ENCODE measurements at regions not wholly inside any gene's neighbourhood (a gene's known extent, or its start where the extent isn't known, plus 50 kb on each side); places are given as distances from the start of the nearest gene placed in this dataset.

- peaks cover 95% of the 10 kb centered on the region for H3K27me3 ChIP-seq (replicated peaks; ENCODE audit: insufficient read depth, low read length)
- DNase-seq = no peak
These were observed 940.0 kb downstream of the BRD1 start for GRCh38 chr22:48887394-48888332.

GRCh38 chr22:48886604-48887393, 940.9 kb downstream of the BRD1 start:
- TF ChIP-seq EZH2phosphoT487 (IDR thresholded peaks at IDR 0.05; ENCODE audit: low read length) = no peak
- Histone ChIP-seq H3K36me3 (replicated peaks; ENCODE audit: insufficient read depth, low read length) (no peaks in the 10 kb centered on the region), H3K4me3 (ENCODE audit: low read length) (no peak overlapping the region), H3K9me3 (replicated peaks; ENCODE audit: insufficient read depth, low read length) (no peaks in the 10 kb centered on the region), H3K27me3 (replicated peaks; ENCODE audit: insufficient read depth, low read length) (peaks cover 91% of the 10 kb centered on the region), H3F3A (ENCODE audit: insufficient read depth, low read length) (no peaks in the 10 kb centered on the region), H2AFZ (ENCODE audit: low read length) (no peak overlapping the region), H3K4me2 (ENCODE audit: low read depth, low read length) (no peak overlapping the region), H3K9me2 (replicated peaks; ENCODE audit: insufficient read depth, low read length) (no peaks in the 10 kb centered on the region), H3K4me1 (ENCODE audit: low read length) (no peaks in the 10 kb centered on the region), H3K79me2 (ENCODE audit: low read length) (no peaks in the 10 kb centered on the region), H3K9ac (ENCODE audit: low read length) (no peak overlapping the region), H4K20me1 (ENCODE audit: insufficient read depth, low read length) (no peaks in the 10 kb centered on the region), H3K27ac (ENCODE audit: low read length) (no peak overlapping the region)
- no peak for DNase-seq

More at GRCh38 chr22:48887394-48888332, 940.0 kb downstream of the BRD1 start:
- no peak overlapping the region for H3K27ac ChIP-seq (ENCODE audit: low read length)
- no peak overlapping the region for H2AFZ ChIP-seq (ENCODE audit: low read length)
- H3K4me1 ChIP-seq (ENCODE audit: low read length) = no peaks in the 10 kb centered on the region
- no peak overlapping the region for H3K4me2 ChIP-seq (ENCODE audit: low read depth, low read length)
- H3K79me2 ChIP-seq (ENCODE audit: low read length) = no peaks in the 10 kb centered on the region
- no peak overlapping the region for H3K9ac ChIP-seq (ENCODE audit: low read length)
- no peaks in the 10 kb centered on the region for H4K20me1 ChIP-seq (ENCODE audit: insufficient read depth, low read length)
- H3F3A ChIP-seq (ENCODE audit: insufficient read depth, low read length) = no peaks in the 10 kb centered on the region
- TF ChIP-seq CTCF (IDR thresholded peaks at IDR 0.05; ENCODE audit: low read length) = no peak
- TF ChIP-seq EZH2phosphoT487 (IDR thresholded peaks at IDR 0.05; ENCODE audit: low read length) = no peak
- TF ChIP-seq EZH2 (optimal IDR thresholded peaks at IDR 0.05; ENCODE audit: low read depth, low read length) = no peak
- H3K4me3 ChIP-seq (ENCODE audit: low read length) = no peak overlapping the region
- no peaks in the 10 kb centered on the region for H3K9me2 ChIP-seq (replicated peaks; ENCODE audit: insufficient read depth, low read length)
- no peaks in the 10 kb centered on the region for H3K9me3 ChIP-seq (replicated peaks; ENCODE audit: insufficient read depth, low read length)
- no peaks in the 10 kb centered on the region for H3K36me3 ChIP-seq (replicated peaks; ENCODE audit: insufficient read depth, low read length)

GRCh38 chr22:48885919-48886305, 941.8 kb downstream of the BRD1 start:
- no peak for TF ChIP-seq CTCF (IDR thresholded peaks at IDR 0.05; ENCODE audit: low read length)
- no peak for TF ChIP-seq EZH2 (optimal IDR thresholded peaks at IDR 0.05; ENCODE audit: low read depth, low read length)
- no peak for TF ChIP-seq EZH2phosphoT487 (IDR thresholded peaks at IDR 0.05; ENCODE audit: low read length)
- Histone ChIP-seq H3F3A (ENCODE audit: insufficient read depth, low read length) (no peaks in the 10 kb centered on the region), H2AFZ (ENCODE audit: low read length) (no peak overlapping the region), H3K79me2 (ENCODE audit: low read length) (no peaks in the 10 kb centered on the region), H3K27ac (ENCODE audit: low read length) (no peak overlapping the region), H3K4me1 (ENCODE audit: low read length) (no peaks in the 10 kb centered on the region), H3K9me2 (replicated peaks; ENCODE audit: insufficient read depth, low read length) (no peaks in the 10 kb centered on the region), H4K20me1 (ENCODE audit: insufficient read depth, low read length) (no peaks in the 10 kb centered on the region), H3K9me3 (replicated peaks; ENCODE audit: insufficient read depth, low read length) (no peaks in the 10 kb centered on the region), H3K9ac (ENCODE audit: low read length) (no peak overlapping the region), H3K4me2 (ENCODE audit: low read depth, low read length) (no peak overlapping the region), H3K36me3 (replicated peaks; ENCODE audit: insufficient read depth, low read length) (no peaks in the 10 kb centered on the region), H3K4me3 (ENCODE audit: low read length) (no peak overlapping the region), H3K27me3 (replicated peaks; ENCODE audit: insufficient read depth, low read length) (peaks cover 82% of the 10 kb centered on the region)
- no peak for DNase-seq

Measured in MM.1S (cell line).